ENCODE measurements at regions not wholly inside any gene's neighbourhood (a gene's known extent, or its start where the extent isn't known, plus 50 kb on each side); places are given as distances from the start of the nearest gene placed in this dataset.

- TF ChIP-seq CTCF (IDR thresholded peaks at IDR 0.05; ENCODE audit: borderline replicate concordance, extremely low read depth, low read length, poor library complexity, severe bottlenecking) (no peak), EZH2 (IDR thresholded peaks at IDR 0.05; ENCODE audit: borderline replicate concordance, low read depth, low read length, severe bottlenecking) (no peak)
Observed at GRCh38 chr4:24741910-24742309, 53.5 kb upstream of the SOD3 start.
